Choroid plexus epithelial cell (primary cell): ENCODE measurements at regions not wholly inside any gene's neighbourhood (a gene's known extent, or its start where the extent isn't known, plus 50 kb on each side); places are given as distances from the start of the nearest gene placed in this dataset.

Source experiments
- DNase-seq: peaks from one replicate; pipeline ENCODE4 v3.0.0-alpha.2; 2010; ENCODE audit warnings: low read depth
- H3K4me3 ChIP-seq: 2 replicates; pipeline ENCODE4 v1.5.1; 2011; ENCODE audit warnings: low read depth, mild to moderate bottlenecking, control low read depth, low read length, moderate library complexity
- CTCF ChIP-seq: conservative IDR thresholded peaks from 2 replicates; pipeline ENCODE4 v1.5.1; 2011; ENCODE audit warnings: low read depth, mild to moderate bottlenecking, control low read depth, inconsistent platforms, low read length, moderate library complexity

- no peak overlapping the region for H3K4me3 ChIP-seq
- DNase-seq: no peak
- no peak for TF ChIP-seq CTCF
Measured at GRCh38 chr3:161713731-161714130, 217.1 kb downstream of the OTOL1 start.

GRCh38 chr3:161731968-161732367 lies 235.4 kb downstream of the OTOL1 start:
- TF ChIP-seq CTCF: no peak
- H3K4me3 ChIP-seq: no peak overlapping the region
- DNase-seq: no peak

GRCh38 chr3:161737171-161737570 lies 240.6 kb downstream of the OTOL1 start:
- no peak for TF ChIP-seq CTCF
- H3K4me3 ChIP-seq: no peak overlapping the region
- DNase-seq: no peak

GRCh38 chr3:161740421-161740820 lies 243.8 kb downstream of the OTOL1 start:
- no peak overlapping the region for H3K4me3 ChIP-seq
- no peak for DNase-seq
- TF ChIP-seq CTCF: no peak

- no peak for TF ChIP-seq CTCF
- no peak overlapping the region for H3K4me3 ChIP-seq
- DNase-seq: no peak
Measured at GRCh38 chr3:161744366-161744765, 247.8 kb downstream of the OTOL1 start.

- H3K4me3 ChIP-seq: no peak overlapping the region
- DNase-seq: no peak
- no peak for TF ChIP-seq CTCF
Measured at GRCh38 chr3:161745741-161746140, 249.1 kb downstream of the OTOL1 start.

GRCh38 chr3:161748049-161748448 lies 251.4 kb downstream of the OTOL1 start:
- no peak for TF ChIP-seq CTCF
- no peak for DNase-seq
- H3K4me3 ChIP-seq: no peak overlapping the region
